MCF 10A (cell line): ENCODE measurements at regions not wholly inside any gene's neighbourhood (a gene's known extent, or its start where the extent isn't known, plus 50 kb on each side); places are given as distances from the start of the nearest gene placed in this dataset.

ENCODE experiments used
- BruUV-seq: library from RNA; stranded (reverse); fragments of 400-500 nt; replicated peaks from 2 replicates; lab custom pipeline; 2021; lab: Mats Ljungman, UMichigan
- CTCF ChIA-PET: fragments of 300-600 bp; sonication (Branson Sonifier 250); formaldehyde crosslinking; extraction: SDS; loops from one replicate; lab custom pipeline; 2021; ENCODE audit warnings: antibody characterized with exemption, inconsistent platforms; lab: Yijun Ruan, JAX
- POLR2A ChIA-PET: fragments of 300-600, 350-650 bp; sonication (Branson Sonifier 250); formaldehyde crosslinking; extraction: SDS; loops from one replicate; lab custom pipeline; 2020; ENCODE audit warnings: antibody characterized with exemption, inconsistent platforms; lab: Yijun Ruan, JAX
- DNase-seq: peaks from one replicate; pipeline ENCODE4 v3.0.0-alpha.2; 2018; ENCODE audit not compliant: unreplicated experiment
- H3K27ac Mint-ChIP-seq: one replicate; pipeline ENCODE4 v1.8.0; 2022; ENCODE audit warnings: mild to moderate bottlenecking, low read depth, mixed read lengths; ENCODE audit not compliant: unreplicated experiment
- H3K27me3 Mint-ChIP-seq: one replicate; pipeline ENCODE4 v1.8.0; 2022; ENCODE audit warnings: mixed read lengths; ENCODE audit not compliant: insufficient read depth, unreplicated experiment
- H3K36me3 Mint-ChIP-seq: one replicate; pipeline ENCODE4 v1.8.0; 2022; ENCODE audit warnings: mild to moderate bottlenecking, moderate library complexity, mixed read lengths; ENCODE audit not compliant: insufficient read depth, unreplicated experiment
- H3K4me1 Mint-ChIP-seq: one replicate; pipeline ENCODE4 v1.8.0; 2022; ENCODE audit warnings: mixed read lengths; ENCODE audit not compliant: insufficient read depth, unreplicated experiment
- H3K4me3 Mint-ChIP-seq: one replicate; pipeline ENCODE4 v1.8.0; 2022; ENCODE audit warnings: mild to moderate bottlenecking, moderate library complexity, mixed read lengths; ENCODE audit not compliant: unreplicated experiment
- H3K9me3 Mint-ChIP-seq: one replicate; pipeline ENCODE4 v1.8.0; 2022; ENCODE audit warnings: mixed read lengths; ENCODE audit not compliant: unreplicated experiment
- CTCF ChIP-seq: fragments of 200-600 bp; IDR thresholded peaks from one replicate; pipeline ENCODE4 v1.8.0; 2022; ENCODE audit warnings: antibody characterized with exemption, mild to moderate bottlenecking; ENCODE audit not compliant: unreplicated experiment
- intact Hi-C: fragments of 100-400 bp; cut with micrococcal nuclease; formaldehyde crosslinking; loops from 2 replicates; pipeline ENCODE4 v1.14.1; 2022

- H3K36me3 Mint-ChIP-seq = no peaks in the 10 kb centered on the region
- no peaks in the 10 kb centered on the region for H3K27me3 Mint-ChIP-seq
- no peaks in the 10 kb centered on the region for H3K4me1 Mint-ChIP-seq
- H3K9me3 Mint-ChIP-seq = no peaks in the 10 kb centered on the region
- no peak for DNase-seq
- H3K4me3 Mint-ChIP-seq = no peak overlapping the region
- no TSS peak for BruUV-seq
- no peak overlapping the region for H3K27ac Mint-ChIP-seq
- POLR2A ChIA-PET = no interaction called here
- TF ChIP-seq CTCF = no peak
- CTCF ChIA-PET = no interaction called here
- intact Hi-C loops = no loop called here
These were observed 1050.4 kb downstream of the STIM2 start for GRCh38 chr4:27911047-27911446.

DNA sequence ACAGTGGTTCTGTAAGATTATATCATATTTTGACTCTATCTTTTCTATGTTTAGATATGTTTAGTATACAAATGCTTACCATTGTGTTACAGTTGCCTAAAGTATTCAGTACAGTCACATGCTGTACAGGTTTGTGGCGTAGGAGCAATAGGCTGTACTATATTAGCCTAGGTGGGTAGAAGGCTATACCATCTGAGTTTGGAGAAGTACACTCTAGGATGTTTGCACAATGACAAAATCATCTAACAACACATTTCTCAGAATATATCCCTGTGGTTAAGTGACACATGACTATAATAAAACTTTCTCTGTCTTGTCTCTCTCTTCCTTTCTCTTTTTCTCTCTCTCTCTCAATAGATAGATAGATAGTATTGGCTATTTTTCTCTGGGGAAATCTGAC is 1053.1 kb downstream of the STIM2 start:
- Mint-ChIP-seq H3K27ac (no peak overlapping the region), H3K4me3 (no peak overlapping the region), H3K27me3 (no peaks in the 10 kb centered on the region), H3K9me3 (no peaks in the 10 kb centered on the region), H3K36me3 (no peaks in the 10 kb centered on the region), H3K4me1 (no peaks in the 10 kb centered on the region)
- no peak for TF ChIP-seq CTCF
- BruUV-seq = no TSS peak
- ChIA-PET CTCF (no interaction called here), POLR2A (no interaction called here)
- DNase-seq = no peak
- intact Hi-C loops = no loop called here

GRCh38 chr4:27915822-27916221 is 1055.2 kb downstream of the STIM2 start:
- BruUV-seq = no TSS peak
- H3K9me3 Mint-ChIP-seq = no peaks in the 10 kb centered on the region
- ChIA-PET POLR2A (no interaction called here), CTCF (no interaction called here)
- H3K27ac Mint-ChIP-seq = no peak overlapping the region
- intact Hi-C loops = no loop called here
- no peak for TF ChIP-seq CTCF
- H3K36me3 Mint-ChIP-seq = no peaks in the 10 kb centered on the region
- no peak for DNase-seq
- no peaks in the 10 kb centered on the region for H3K27me3 Mint-ChIP-seq
- no peak overlapping the region for H3K4me3 Mint-ChIP-seq
- H3K4me1 Mint-ChIP-seq = peaks cover 3% of the 10 kb centered on the region

DNA sequence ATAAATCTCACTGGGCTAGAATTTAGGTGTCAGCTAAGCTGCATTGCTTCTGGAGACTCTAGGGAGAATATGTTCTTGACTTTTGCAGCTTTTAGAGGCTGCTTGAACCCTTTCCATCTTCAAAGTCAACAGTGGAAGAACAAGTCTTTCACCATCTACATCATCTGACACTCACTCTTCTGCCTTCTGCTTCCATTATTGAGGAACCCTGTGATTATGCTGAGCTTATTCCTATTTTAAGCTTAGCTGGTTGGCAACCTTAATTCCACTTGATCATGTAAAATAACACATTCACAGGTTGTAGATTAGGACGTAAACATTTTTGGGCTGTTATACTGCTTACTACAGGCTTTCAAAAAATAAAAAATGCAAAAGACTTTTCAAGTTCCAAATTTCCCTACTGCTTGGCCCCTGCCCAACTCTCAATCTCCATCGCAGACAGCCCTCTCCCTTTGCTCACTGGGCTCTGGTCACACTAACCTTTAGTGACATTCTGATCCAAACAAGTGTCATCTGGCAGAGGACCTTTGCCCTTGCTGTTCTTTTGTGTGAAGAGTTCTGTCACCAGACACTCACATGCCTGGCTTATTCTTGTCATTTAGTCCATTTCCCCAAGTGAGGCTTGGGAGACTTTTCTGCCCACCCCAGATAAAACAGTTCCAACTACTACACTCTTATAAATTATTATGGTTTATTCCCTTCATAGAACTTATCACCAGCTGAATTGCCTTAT is 1056.0 kb downstream of the STIM2 start:
- BruUV-seq = no TSS peak
- no peak overlapping the region for H3K4me3 Mint-ChIP-seq
- intact Hi-C loops = no loop called here
- ChIA-PET POLR2A (no interaction called here), CTCF (no interaction called here)
- H3K4me1 Mint-ChIP-seq = peaks cover 7% of the 10 kb centered on the region
- H3K27ac Mint-ChIP-seq = no peak overlapping the region
- DNase-seq = no peak
- TF ChIP-seq CTCF = no peak
- H3K36me3 Mint-ChIP-seq = no peaks in the 10 kb centered on the region
- H3K27me3 Mint-ChIP-seq = no peaks in the 10 kb centered on the region
- H3K9me3 Mint-ChIP-seq = no peaks in the 10 kb centered on the region
